Femur (tissue), 1 donor: ENCODE measurements at regions not wholly inside any gene's neighbourhood (a gene's known extent, or its start where the extent isn't known, plus 50 kb on each side); places are given as distances from the start of the nearest gene placed in this dataset.
"Not testable (repeated sequence)": the region's sequence is repeated elsewhere in the genome, so short reads cannot be mapped to it uniquely, and the experiment has no call there.

Experiments
- DNase-seq: peaks from one replicate; pipeline ENCODE4 v3.0.0-alpha.2; 2017

- DNase-seq = no peak
Observed at GRCh38 chr5:2375757-2376250, 375.7 kb downstream of the IRX2 start.

GRCh38 chr5:2375291-2375690 is 376.2 kb downstream of the IRX2 start:
- DNase-seq = no peak

DNA sequence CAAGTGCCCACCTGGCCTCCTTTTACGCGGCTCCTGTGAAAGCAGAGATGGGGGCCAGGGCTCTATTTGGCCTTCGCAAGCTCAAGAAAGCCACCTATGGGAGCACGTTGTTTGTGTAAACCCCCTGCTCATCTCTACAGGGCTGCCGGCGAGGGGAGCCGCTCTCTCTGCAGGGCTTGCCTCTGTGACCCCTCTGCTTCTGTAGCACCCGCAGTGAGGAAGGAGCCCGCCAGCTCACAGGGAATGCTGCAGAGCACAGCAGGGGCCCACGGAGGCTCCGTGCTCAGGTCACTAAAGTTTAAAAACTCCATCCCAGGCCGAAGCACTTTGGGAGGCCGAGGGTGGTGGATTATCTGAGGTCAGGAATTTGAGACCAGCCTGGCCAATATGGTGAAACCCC is 376.8 kb downstream of the IRX2 start:
- DNase-seq = no peak

DNA sequence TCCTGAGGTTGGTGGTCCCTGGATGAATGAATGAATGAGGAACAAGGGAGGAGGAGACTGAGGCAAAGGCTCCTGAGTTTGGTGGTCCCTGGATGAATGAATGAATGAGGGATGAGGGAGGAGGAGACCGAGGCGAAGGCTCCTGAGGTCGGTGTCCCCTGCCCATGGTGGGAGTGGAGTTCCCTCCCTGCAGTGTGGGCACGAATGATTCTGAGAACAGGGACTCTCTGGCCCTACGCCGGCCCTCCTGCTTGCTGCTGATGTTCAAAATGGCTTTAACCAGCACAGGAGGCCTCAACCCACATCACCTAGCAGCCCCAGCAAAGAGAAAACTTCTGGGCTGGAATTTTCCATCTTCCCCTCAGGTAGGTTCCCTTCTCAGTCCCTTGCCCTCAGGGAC is 377.8 kb downstream of the IRX2 start:
- DNase-seq = no peak

DNA sequence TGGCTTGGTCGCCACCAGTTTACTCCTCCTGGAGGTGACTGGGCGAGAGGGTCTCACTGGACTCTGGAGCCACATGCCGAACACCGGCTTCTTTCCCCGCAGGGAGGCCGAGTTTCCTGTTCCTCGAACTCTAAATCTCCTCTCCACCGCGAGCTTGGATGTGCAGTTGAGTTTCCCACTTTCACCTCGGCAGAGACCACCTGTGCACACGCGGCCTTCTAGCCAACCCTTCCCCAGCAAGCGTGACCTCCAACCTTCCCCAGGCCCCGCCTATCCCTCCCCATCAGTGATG is 380.1 kb downstream of the IRX2 start:
- no peak for DNase-seq

DNA sequence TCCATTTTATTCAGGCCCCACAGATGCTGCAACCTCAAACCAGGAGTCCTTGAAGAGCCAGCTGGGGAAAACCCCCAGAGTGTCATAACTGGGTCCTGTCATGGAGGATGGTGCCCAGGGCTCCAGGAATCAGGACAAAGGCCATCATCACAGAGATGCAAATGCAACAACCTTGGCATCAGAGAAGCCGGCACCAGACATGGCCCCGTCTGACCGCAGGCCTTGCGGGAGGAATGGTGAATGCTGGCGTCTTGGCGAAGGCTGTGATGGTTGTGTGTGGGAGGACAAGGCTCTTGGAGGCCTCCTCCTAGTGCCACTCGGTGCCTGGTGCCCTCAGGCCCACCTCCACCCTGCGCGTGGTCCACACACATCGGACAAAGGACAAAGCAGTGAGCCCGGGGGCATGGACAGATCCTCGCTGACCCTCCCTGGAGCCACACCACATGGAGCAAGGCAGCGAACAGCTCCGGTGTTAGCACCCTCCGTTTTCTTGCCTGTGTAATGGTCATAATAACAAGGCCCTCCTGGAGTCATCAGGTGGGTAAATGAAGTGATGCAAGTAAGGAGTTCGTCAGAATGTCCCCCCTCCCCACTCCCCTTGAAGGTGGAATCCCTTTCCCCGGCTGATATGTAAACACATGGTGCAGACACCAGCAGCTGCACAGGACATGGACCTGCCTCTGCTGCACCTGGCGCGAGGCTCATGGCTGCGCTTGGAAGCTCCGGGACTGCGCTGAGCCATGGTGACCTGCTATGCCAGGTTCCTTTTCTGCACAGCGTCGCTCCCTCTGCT is 380.7 kb downstream of the IRX2 start:
- DNase-seq = no peak

GRCh38 chr5:2369178-2369577 is 382.3 kb downstream of the IRX2 start:
- no peak for DNase-seq

- no peak for DNase-seq
Observed at GRCh38 chr5:2366816-2367215, 384.7 kb downstream of the IRX2 start.

DNA sequence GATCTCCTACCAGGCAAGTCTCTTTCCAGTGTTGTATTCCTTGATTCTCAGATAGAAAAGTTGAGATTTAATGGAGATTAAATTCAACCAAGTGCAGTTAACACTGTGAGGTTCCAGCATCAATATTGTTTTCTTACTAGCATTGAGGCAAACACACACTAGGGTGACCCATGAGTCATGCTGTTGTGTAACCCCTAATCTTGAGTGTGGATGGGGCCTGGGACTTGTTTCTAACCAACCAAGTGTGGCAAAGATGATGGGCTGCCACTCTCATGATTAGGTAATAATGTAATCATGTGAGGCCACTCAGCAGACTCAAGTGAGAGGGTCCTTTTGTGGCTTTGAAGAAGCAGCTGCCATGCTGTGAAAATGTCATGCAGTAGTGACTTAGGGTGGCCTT is 394.2 kb downstream of the IRX2 start:
- no peak for DNase-seq

GRCh38 chr5:2355859-2356258 is 395.6 kb downstream of the IRX2 start:
- no peak for DNase-seq

- no peak for DNase-seq
Observed at GRCh38 chr5:2353871-2354440, 397.5 kb downstream of the IRX2 start.

- no peak for DNase-seq
Observed at GRCh38 chr5:2353211-2353610, 398.3 kb downstream of the IRX2 start.

- no peak for DNase-seq
Observed at GRCh38 chr5:2352101-2352861, 399.2 kb downstream of the IRX2 start.

- not testable (repeated sequence) for DNase-seq
Observed at GRCh38 chr5:2349768-2350167, 401.7 kb downstream of the IRX2 start.

- DNase-seq = no peak
Observed at GRCh38 chr5:2338686-2339085, 412.8 kb downstream of the IRX2 start.

DNA sequence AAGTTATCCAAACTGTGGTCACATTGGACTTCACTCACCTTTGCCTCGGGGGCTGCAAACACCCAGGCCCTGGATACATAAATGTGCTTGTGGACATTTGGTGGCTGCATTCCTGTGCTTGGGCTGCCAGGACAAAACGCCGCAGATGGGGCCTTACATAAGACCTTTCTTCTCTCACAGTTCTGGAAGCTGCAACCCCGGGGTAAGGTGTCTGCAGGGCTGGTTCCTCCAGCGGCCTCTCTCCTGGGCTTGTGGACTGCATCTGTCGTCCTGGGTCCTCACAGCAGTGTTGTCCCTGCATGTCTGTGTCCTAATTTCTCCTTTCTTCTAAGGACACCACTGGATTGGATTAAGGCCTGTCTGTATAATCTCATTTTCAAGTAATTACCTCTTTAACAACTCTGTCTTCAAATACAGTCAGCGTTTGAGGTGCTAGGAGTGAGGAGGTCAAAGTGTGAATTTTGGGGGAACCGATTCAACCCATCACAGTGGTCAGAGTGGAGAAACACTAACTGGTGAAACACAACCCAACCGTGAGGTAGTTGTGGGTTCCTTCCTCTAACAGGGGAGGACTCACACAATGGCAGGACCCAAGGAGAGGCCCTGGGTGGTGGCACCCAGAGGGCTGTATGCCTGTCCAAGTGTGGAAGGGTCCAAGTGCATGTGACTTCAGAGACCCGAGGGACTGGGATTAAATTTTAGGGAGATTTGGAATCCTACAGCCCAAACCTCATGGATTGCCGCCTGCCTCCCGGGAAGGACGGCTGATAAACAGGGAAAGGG is 415.6 kb downstream of the IRX2 start:
- DNase-seq = no peak

DNA sequence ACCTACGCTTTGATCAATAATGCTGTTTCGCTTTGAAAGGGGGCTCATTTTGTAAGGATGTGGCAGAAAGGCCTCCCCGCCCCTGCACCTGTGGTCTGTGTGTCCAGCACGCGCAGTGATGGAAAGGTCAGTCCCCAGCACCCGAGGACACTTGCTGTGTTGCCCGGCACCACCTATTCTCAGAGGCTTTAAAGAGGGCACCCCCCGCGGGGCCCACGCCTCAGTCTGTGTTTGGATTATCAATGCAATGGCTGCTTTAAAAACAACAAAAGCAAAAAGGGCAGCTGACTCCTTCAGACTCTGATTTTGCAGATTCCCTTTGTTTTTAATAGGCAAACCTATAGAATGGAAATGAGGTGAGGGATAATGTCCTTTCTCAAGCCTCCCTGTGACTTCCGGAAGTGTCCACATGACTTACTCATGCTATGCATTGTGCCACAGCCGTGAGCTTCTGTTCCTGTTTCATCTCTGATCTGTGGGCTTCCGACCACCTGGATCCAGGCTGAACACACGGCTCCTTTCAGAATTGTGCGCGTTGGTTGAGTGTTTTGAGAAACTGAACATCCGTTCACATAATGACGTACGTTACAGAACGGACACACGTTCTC is 416.2 kb downstream of the IRX2 start:
- DNase-seq = no peak

DNA sequence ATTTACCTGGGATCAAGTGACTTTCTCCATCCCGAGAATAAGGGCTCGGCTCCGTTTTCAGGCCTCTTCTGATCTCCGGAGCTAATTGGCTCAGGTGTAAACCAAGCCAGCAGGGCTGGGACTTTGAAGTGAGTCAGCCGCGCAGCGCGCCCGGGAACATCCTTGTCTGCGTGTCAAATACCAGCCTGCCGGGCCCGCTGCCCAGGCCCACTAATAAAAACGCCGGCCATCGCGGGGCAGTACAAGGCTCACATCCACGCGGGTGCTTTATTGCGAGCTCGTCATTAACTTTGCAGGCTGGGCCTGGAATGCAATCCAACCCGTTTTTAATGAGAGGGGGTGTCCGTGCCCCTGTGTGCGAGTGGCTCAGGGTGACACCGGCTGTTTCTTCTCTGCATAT is 416.8 kb downstream of the IRX2 start:
- DNase-seq = no peak

GRCh38 chr5:2333291-2333690 is 418.2 kb downstream of the IRX2 start:
- DNase-seq = no peak

- no peak for DNase-seq
Observed at GRCh38 chr5:2332521-2332920, 419.0 kb downstream of the IRX2 start.

DNA sequence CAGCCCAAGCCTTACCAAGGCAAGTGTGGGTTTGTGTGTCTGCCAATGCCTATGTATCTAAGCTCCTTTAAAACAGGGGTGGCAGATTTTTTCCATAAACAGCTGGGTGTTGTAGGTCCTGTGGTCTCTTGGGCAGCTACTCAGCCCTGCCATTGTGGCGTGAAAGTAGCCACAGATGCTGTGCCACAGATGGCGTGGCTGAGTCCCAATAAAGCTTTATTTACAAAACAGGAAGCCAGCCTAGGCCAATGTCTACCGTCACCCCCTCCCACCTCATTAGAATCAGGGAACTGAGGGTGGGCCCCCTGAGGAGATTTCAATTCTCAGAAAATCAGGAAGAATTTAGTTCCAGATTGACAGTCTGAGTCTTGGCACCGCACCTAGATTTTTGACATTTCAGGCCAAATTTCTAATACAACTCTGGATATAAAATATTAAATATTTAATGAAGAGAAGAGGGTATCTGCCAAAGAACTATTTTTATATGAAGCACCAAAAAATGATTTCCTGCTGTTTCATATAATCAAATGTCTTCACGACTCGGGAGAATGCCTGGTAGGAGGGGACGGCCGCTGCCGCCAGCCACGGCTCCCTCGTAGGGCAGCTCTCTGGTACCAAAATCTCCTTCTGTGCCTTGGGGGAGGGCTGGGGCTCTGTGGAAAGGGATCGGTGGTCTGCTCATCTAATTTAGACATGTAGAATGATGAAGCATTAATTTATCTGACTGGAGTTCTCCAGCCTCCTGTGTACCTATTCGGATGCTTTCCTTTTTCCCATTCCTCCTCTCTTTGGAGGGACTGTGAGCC is 420.9 kb downstream of the IRX2 start:
- DNase-seq = no peak

GRCh38 chr5:2329741-2330140 is 421.7 kb downstream of the IRX2 start:
- no peak for DNase-seq
